Endothelial cell (in vitro differentiated cells): ENCODE measurements at regions not wholly inside any gene's neighbourhood (a gene's known extent, or its start where the extent isn't known, plus 50 kb on each side); places are given as distances from the start of the nearest gene placed in this dataset.

Experiments used
- DNase-seq: peaks from one replicate; pipeline ENCODE4 v3.0.0; 2021; ENCODE audit warnings: low spot score
- H3K27ac Mint-ChIP-seq: one replicate; pipeline ENCODE4 v1.8.0; 2021; ENCODE audit warnings: mixed read lengths, inconsistent platforms; ENCODE audit not compliant: unreplicated experiment
- H3K27me3 Mint-ChIP-seq: one replicate; pipeline ENCODE4 v1.8.0; 2021; ENCODE audit warnings: mild to moderate bottlenecking, moderate library complexity, mixed read lengths, inconsistent platforms; ENCODE audit not compliant: unreplicated experiment
- H3K36me3 Mint-ChIP-seq: one replicate; pipeline ENCODE4 v1.8.0; 2021; ENCODE audit warnings: mild to moderate bottlenecking, low read depth, mixed read lengths, inconsistent platforms; ENCODE audit not compliant: unreplicated experiment
- H3K4me1 Mint-ChIP-seq: one replicate; pipeline ENCODE4 v1.8.0; 2021; ENCODE audit warnings: mild to moderate bottlenecking, mixed read lengths, inconsistent platforms; ENCODE audit not compliant: unreplicated experiment
- H3K4me3 Mint-ChIP-seq: one replicate; pipeline ENCODE4 v1.8.0; 2021; ENCODE audit warnings: mild to moderate bottlenecking, mixed read lengths, inconsistent platforms; ENCODE audit not compliant: unreplicated experiment
- H3K9me3 Mint-ChIP-seq: one replicate; pipeline ENCODE4 v1.8.0; 2021; ENCODE audit warnings: mixed read lengths, inconsistent platforms; ENCODE audit not compliant: unreplicated experiment
- CTCF ChIP-seq: fragments of 200-600 bp; sonication (generic); IDR thresholded peaks from one replicate; pipeline ENCODE4 v1.5.0; 2021; ENCODE audit warnings: antibody characterized with exemption; ENCODE audit not compliant: unreplicated experiment

- Mint-ChIP-seq H3K9me3 (peaks cover 4% of the 10 kb centered on the region), H3K27me3 (peaks cover 1% of the 10 kb centered on the region), H3K36me3 (no peaks in the 10 kb centered on the region), H3K4me3 (no peak overlapping the region), H3K27ac (no peak overlapping the region), H3K4me1 (no peaks in the 10 kb centered on the region)
- no peak for DNase-seq
- TF ChIP-seq CTCF: no peak
Observed at GRCh38 chr15:39530480-39531342, 50.2 kb upstream of the THBS1 start.
